ENCODE measurements at regions not wholly inside any gene's neighbourhood (a gene's known extent, or its start where the extent isn't known, plus 50 kb on each side); places are given as distances from the start of the nearest gene placed in this dataset.

DNA sequence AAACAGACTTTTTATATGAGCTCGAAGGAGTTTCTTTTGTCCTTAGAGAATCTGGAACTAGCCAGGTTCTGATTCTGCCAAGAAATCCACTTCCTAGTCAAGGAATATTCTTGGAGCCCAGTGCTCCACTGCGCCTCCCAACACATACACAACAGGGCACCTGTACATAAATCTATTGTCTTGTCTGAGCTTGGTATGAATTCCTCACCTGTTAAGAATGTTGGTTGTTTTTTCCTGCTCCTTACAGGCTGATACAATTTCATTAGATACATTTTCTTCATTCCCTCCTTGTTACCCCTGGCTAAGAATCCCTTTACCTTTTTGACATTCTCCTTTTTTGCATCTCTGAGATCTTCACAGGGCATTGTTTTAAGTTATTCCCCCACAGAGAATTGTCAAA is 56.0 kb upstream of the FZD7 start:
- TF ChIP-seq, protein P1, sequence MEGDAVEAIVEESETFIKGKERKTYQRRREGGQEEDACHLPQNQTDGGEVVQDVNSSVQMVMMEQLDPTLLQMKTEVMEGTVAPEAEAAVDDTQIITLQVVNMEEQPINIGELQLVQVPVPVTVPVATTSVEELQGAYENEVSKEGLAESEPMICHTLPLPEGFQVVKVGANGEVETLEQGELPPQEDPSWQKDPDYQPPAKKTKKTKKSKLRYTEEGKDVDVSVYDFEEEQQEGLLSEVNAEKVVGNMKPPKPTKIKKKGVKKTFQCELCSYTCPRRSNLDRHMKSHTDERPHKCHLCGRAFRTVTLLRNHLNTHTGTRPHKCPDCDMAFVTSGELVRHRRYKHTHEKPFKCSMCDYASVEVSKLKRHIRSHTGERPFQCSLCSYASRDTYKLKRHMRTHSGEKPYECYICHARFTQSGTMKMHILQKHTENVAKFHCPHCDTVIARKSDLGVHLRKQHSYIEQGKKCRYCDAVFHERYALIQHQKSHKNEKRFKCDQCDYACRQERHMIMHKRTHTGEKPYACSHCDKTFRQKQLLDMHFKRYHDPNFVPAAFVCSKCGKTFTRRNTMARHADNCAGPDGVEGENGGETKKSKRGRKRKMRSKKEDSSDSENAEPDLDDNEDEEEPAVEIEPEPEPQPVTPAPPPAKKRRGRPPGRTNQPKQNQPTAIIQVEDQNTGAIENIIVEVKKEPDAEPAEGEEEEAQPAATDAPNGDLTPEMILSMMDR (IDR thresholded peaks at IDR 0.05; ENCODE audit: unreplicated experiment in 3 of 3), result no peak
- peaks cover 52% of the 10 kb centered on the region for H3K4me1 Mint-ChIP-seq
- H3K9me3 Mint-ChIP-seq, result no peaks in the 10 kb centered on the region
- peak overlapping the region in 2 of 3 experiments; percentile 18 to 44 for H3K27ac Mint-ChIP-seq
- no peaks in the 10 kb centered on the region for H3K36me3 Mint-ChIP-seq (ENCODE audit: low read depth)
- H3K27me3 Mint-ChIP-seq (ENCODE audit: low read depth), result peaks cover 4% of the 10 kb centered on the region
- no peak overlapping the region for H3K4me3 Mint-ChIP-seq

DNA sequence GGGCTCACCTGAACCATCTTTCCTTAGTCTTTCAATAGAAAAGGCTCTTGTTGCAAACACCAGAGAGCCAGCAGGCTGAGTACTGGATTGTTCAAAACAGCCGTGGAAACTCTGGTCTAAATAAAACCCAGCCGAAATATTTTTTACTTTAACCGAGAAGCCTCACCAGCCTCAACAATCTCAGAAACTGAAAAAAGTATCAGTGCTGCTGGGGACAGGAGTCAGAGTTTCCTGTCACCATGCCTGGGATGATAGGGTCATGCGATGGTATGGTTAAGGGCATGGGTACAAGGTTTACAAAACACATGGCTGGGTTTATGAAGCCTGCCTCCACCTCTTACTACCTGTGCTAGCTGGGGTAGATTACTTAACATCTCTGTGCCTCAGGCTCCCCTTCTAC is 55.3 kb upstream of the FZD7 start:
- Mint-ChIP-seq H3K36me3 (ENCODE audit: low read depth) (no peaks in the 10 kb centered on the region), H3K27ac (peak overlapping the region in 2 of 3 experiments; percentile 80 to 93), H3K4me3 (peak overlapping the region in 1 of 3 experiments; percentile 24), H3K27me3 (ENCODE audit: low read depth) (peaks cover 4% of the 10 kb centered on the region), H3K4me1 (peaks cover 56% of the 10 kb centered on the region), H3K9me3 (no peaks in the 10 kb centered on the region)
- TF ChIP-seq, protein P1 (IDR thresholded peaks at IDR 0.05; ENCODE audit: unreplicated experiment in 3 of 3), result no peak

DNA sequence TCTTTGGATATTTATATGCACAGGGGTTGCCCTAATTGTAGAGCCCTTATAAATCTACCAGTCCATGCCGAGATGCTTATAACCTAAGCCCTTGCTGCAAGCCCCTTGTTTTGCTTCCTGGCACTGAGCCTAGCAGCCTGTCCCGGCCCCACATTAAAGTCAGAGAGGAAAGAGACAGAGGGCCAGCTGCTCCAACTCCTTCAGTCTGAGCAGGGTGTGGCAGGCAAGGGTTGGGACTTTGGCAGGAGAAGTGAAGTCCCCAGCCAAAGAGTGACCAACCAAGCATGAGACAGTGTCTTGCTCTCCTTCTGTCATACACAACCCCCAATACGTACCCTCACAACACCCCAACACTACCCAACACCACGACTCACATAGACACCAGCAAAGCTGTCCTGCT is 54.7 kb upstream of the FZD7 start:
- H3K27ac Mint-ChIP-seq, result peak overlapping the region; percentile 80 to 93 (median 86)
- TF ChIP-seq, protein P1 (IDR thresholded peaks at IDR 0.05; ENCODE audit: unreplicated experiment in 3 of 3), result no peak
- H3K9me3 Mint-ChIP-seq, result no peaks in the 10 kb centered on the region
- peak overlapping the region in 1 of 3 experiments; percentile 62 for H3K4me3 Mint-ChIP-seq
- H3K27me3 Mint-ChIP-seq (ENCODE audit: low read depth), result peaks cover 4% of the 10 kb centered on the region
- peaks cover 61% of the 10 kb centered on the region for H3K4me1 Mint-ChIP-seq
- no peaks in the 10 kb centered on the region for H3K36me3 Mint-ChIP-seq (ENCODE audit: low read depth)

DNA sequence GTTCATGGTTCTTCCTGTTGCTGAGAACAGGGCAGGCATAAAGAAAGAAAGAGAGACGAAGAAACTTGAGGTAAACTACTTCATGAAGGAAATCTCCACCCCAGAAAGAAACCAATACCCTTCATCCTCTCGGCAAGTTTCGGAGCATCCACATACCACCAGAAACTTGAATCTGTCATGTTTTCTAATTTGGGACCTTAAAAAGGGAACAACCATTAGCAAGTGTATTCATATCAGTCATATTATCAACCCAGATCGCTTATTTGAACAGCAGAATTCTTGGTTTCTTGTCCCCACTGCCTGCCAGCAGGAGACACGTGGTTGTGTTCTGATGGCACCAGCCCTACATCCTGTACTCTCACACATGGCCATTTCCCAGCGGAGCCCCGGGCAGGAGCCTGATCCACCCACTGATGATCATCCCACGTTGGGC is 53.2 kb upstream of the FZD7 start:
- H3K27me3 Mint-ChIP-seq (ENCODE audit: low read depth), result peaks cover 1% of the 10 kb centered on the region
- peak overlapping the region in 2 of 3 experiments; percentile 23 to 40 for H3K27ac Mint-ChIP-seq
- no peaks in the 10 kb centered on the region for H3K36me3 Mint-ChIP-seq (ENCODE audit: low read depth)
- H3K4me3 Mint-ChIP-seq, result no peak overlapping the region
- TF ChIP-seq, protein P1 (IDR thresholded peaks at IDR 0.05; ENCODE audit: unreplicated experiment in 3 of 3), result no peak
- peaks cover 61% of the 10 kb centered on the region for H3K4me1 Mint-ChIP-seq
- no peaks in the 10 kb centered on the region for H3K9me3 Mint-ChIP-seq

DNA sequence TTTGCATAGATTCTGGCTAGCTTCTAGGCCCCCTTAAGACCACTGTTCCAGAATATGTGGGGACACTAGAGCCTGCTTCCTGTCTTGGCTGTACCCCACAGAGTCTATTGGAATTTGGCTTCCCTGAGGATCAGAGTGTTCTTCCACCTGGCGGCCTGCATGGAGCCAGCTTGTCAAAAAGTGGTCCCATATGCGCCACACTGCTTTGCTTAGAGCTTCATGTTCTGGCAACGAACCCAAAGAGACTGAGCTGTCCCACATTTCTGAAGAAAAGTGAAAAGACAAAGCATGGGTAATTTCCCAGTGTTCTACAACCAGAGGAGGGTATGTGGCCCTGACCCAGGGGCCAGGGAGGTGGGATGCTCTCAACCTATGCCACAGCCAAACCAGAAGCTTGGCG is 52.7 kb upstream of the FZD7 start:
- no peaks in the 10 kb centered on the region for H3K36me3 Mint-ChIP-seq (ENCODE audit: low read depth)
- peaks cover 62% of the 10 kb centered on the region for H3K4me1 Mint-ChIP-seq
- H3K27me3 Mint-ChIP-seq (ENCODE audit: low read depth), result peaks cover 3% of the 10 kb centered on the region
- no peaks in the 10 kb centered on the region for H3K9me3 Mint-ChIP-seq
- peak overlapping the region in 1 of 3 experiments; percentile 41 for H3K27ac Mint-ChIP-seq
- TF ChIP-seq, protein P1 (IDR thresholded peaks at IDR 0.05; ENCODE audit: unreplicated experiment in 3 of 3), result no peak
- no peak overlapping the region for H3K4me3 Mint-ChIP-seq

DNA sequence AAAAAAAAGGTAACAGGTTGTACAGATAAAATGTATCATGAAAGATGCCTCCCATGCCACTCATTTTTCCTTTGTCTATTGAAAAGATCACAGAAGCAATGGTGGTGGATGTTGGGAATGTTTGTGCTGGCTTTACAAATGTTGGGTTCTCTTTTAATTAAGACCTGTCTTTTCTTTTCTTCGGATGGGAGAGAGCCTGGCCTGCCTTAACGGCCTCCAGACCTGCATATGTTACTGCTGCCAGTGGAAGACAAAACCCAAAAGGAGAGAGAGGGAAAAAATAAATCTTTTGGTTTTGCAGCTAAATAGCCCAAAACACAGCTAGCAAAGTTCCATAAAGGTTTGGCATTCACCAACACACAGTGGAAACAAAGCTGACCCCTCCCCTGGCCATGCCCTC is 50.5 kb upstream of the FZD7 start:
- TF ChIP-seq, protein P1 (IDR thresholded peaks at IDR 0.05; ENCODE audit: unreplicated experiment in 3 of 3), result no peak
- Mint-ChIP-seq H3K4me1 (peaks cover 47% of the 10 kb centered on the region), H3K4me3 (no peak overlapping the region), H3K27me3 (ENCODE audit: low read depth) (peaks cover 3% of the 10 kb centered on the region), H3K27ac (peak overlapping the region in 1 of 3 experiments; percentile 55), H3K9me3 (no peaks in the 10 kb centered on the region), H3K36me3 (ENCODE audit: low read depth) (no peaks in the 10 kb centered on the region)

Data from nephron (organoid).